OCI-LY3 (cell line): ENCODE measurements at regions not wholly inside any gene's neighbourhood (a gene's known extent, or its start where the extent isn't known, plus 50 kb on each side); places are given as distances from the start of the nearest gene placed in this dataset.

ENCODE experiments used
- CTCF ChIP-seq: fragments of 200-600, 300-600 bp; sonication (generic); IDR thresholded peaks from 2 replicates; pipeline ENCODE4 v1.5.1; 2014; ENCODE audit warnings: antibody characterized with exemption, low read length, low read depth
- EZH2phosphoT487 ChIP-seq: fragments of 200-600 bp; shearing (Covaris generic); IDR thresholded peaks from 2 replicates; pipeline ENCODE4 v1.6.1; 2018; ENCODE audit warnings: antibody characterized with exemption, mixed run types, low read depth

- TF ChIP-seq CTCF (no peak), EZH2phosphoT487 (no peak)
Observed at GRCh38 chr2:211062297-211062612, 505.9 kb downstream of the CPS1 start.
